ELR (cell line): ENCODE measurements at regions not wholly inside any gene's neighbourhood (a gene's known extent, or its start where the extent isn't known, plus 50 kb on each side); places are given as distances from the start of the nearest gene placed in this dataset.
A peak's percentile ranks its signal among the peaks of the same experiment; 100 is the strongest.
"Not testable (repeated sequence)": the region's sequence is repeated elsewhere in the genome, so short reads cannot be mapped to it uniquely, and the experiment has no call there.

ENCODE experiments used
- DNase-seq: peaks from one replicate; pipeline ENCODE4 v3.0.0-alpha.2; 2015; ENCODE audit warnings: low read depth

- no peak for DNase-seq
Measured at GRCh38 chr16:62390214-62390613, 354.0 kb upstream of the CDH8 start.

- DNase-seq, result no peak
Measured at GRCh38 chr16:62386411-62386810, 350.2 kb upstream of the CDH8 start.

- DNase-seq, result no peak
Measured at GRCh38 chr16:62383941-62384340, 347.7 kb upstream of the CDH8 start.

- no peak for DNase-seq
Measured at GRCh38 chr16:62370445-62370844, 334.2 kb upstream of the CDH8 start.

- no peak for DNase-seq
Measured at GRCh38 chr16:62363501-62363900, 327.3 kb upstream of the CDH8 start.

GRCh38 chr16:62353355-62353754 is 317.1 kb upstream of the CDH8 start:
- no peak for DNase-seq

GRCh38 chr16:62342216-62342615 is 306.0 kb upstream of the CDH8 start:
- no peak for DNase-seq

- DNase-seq, result no peak
Measured at GRCh38 chr16:62335356-62335755, 299.1 kb upstream of the CDH8 start.

GRCh38 chr16:62321606-62322005 is 285.4 kb upstream of the CDH8 start:
- DNase-seq, result no peak

- no peak for DNase-seq
Measured at GRCh38 chr16:62298600-62298999, 262.4 kb upstream of the CDH8 start.

- DNase-seq, result no peak
Measured at GRCh38 chr16:62294213-62294972, 258.2 kb upstream of the CDH8 start.

GRCh38 chr16:62288990-62289629 is 252.9 kb upstream of the CDH8 start:
- DNase-seq, result no peak

GRCh38 chr16:62280506-62280905 is 244.3 kb upstream of the CDH8 start:
- no peak for DNase-seq

- DNase-seq, result no peak
Measured at GRCh38 chr16:62277942-62278341, 241.7 kb upstream of the CDH8 start.

- DNase-seq, result no peak
Measured at GRCh38 chr16:62276637-62277036, 240.4 kb upstream of the CDH8 start.

- DNase-seq, result no peak
Measured at GRCh38 chr16:62272035-62272434, 235.8 kb upstream of the CDH8 start.

GRCh38 chr16:62261760-62262159 is 225.5 kb upstream of the CDH8 start:
- DNase-seq, result no peak

GRCh38 chr16:62258931-62259435 is 222.7 kb upstream of the CDH8 start:
- not testable (repeated sequence) for DNase-seq

- DNase-seq, result peak; percentile 2
Measured at GRCh38 chr16:62256406-62256805, 220.2 kb upstream of the CDH8 start.

- no peak for DNase-seq
Measured at GRCh38 chr16:62254847-62255246, 218.6 kb upstream of the CDH8 start.

GRCh38 chr16:62254372-62254771 is 218.1 kb upstream of the CDH8 start:
- DNase-seq, result no peak

- DNase-seq, result no peak
Measured at GRCh38 chr16:62253966-62254365, 217.7 kb upstream of the CDH8 start.

- no peak for DNase-seq
Measured at GRCh38 chr16:62249069-62249468, 212.8 kb upstream of the CDH8 start.

GRCh38 chr16:62240722-62241121 is 204.5 kb upstream of the CDH8 start:
- DNase-seq, result no peak
